ENCODE measurements at regions not wholly inside any gene's neighbourhood (a gene's known extent, or its start where the extent isn't known, plus 50 kb on each side); places are given as distances from the start of the nearest gene placed in this dataset.

DNA sequence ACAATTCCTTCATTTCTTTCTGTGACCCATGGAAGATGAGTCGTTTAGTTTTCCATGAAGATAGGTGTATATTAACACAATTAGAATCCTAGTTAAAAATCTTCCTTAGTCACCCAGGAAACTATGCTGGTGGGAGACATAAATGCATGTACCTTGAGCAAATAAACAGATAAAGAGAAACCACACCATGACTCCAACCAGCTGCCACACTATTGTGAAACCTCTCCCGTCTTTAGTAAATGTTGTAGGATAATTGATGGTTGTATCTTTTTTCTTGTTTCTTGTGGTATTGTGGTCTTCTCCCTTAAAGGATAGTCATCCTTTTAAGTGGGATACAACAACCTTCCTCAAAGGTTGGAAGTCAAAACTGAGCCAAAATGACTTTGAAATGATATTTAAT is 103.8 kb upstream of the LEF1 start:
- DNase-seq (ENCODE audit: low spot score), result no peak

DNA sequence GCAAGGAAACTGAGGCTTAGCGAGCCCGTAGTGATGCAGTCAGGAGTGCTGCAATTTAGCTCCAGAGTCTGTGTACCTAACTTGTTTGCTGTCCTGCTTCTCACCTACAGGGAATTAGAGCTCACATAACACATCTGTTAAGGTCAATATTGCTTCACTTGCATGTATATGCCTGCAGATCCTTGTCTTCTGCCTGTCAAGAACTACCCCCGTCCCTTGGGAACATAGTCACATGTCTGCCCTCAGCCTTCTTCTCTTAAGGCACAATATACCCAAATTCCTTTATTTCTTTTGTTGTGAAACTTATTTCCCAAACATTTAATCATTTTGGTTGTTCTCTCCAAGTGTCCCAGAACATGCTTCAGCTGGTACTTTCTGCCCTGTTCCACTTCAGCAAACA is 103.3 kb upstream of the LEF1 start:
- DNase-seq (ENCODE audit: low spot score), result no peak

DNA sequence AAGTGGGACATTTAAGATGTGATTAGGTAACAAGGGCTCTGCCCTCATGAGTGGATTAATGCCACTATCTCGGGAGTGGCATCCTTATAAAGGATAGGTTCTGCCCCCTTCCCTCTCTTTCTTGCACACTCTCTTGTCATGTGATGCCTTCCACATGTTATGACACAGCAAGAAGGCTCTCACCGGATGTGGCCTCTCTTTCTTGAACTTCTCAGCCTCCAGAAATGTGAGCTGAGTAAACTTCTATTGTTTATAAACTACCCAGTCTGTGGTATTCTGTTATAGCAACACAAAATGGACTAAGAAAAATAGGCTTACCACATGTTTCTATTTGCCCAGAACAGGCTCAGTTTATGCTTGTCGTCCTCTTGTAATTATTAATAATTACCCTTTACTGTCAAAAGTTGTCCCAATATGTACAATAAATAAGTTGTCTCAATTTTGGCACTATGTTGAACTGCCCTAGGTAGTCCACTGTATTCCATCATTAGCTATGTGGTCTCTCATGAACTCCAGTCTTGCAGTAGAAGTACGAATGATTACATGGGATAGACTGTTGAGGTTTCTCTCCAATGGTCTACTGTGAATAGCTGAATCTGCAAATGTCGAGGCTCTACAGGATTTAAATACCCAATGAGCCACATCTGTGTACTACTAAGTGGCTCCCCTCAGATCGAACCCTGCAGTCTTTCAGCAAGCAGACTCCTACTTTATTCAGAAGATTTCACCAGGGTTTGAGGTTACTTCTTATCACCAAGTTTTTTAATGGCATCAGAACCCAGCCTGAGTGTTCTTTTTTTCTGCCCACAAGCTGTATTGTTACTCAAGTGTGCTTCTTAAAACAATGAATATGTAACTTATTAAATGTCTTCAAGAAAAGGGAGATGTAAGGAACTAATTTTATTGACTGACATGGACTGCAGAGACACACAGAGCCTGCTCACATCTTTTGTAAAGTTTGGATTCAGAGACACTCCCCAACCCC is 102.0 kb upstream of the LEF1 start:
- DNase-seq (ENCODE audit: low spot score), result peak; percentile 5

GRCh38 chr4:108264693-108265092 is 96.0 kb upstream of the LEF1 start:
- no peak for DNase-seq (ENCODE audit: low spot score)

- no peak for DNase-seq (ENCODE audit: low spot score)
Observed at GRCh38 chr4:108263057-108263456, 94.3 kb upstream of the LEF1 start.

- DNase-seq (ENCODE audit: low spot score), result no peak
Observed at GRCh38 chr4:108261026-108261425, 92.3 kb upstream of the LEF1 start.

GRCh38 chr4:108256538-108256937 is 87.8 kb upstream of the LEF1 start:
- DNase-seq (ENCODE audit: low spot score), result no peak

- no peak for DNase-seq (ENCODE audit: low spot score)
Observed at GRCh38 chr4:108255203-108255747, 86.5 kb upstream of the LEF1 start.

DNA sequence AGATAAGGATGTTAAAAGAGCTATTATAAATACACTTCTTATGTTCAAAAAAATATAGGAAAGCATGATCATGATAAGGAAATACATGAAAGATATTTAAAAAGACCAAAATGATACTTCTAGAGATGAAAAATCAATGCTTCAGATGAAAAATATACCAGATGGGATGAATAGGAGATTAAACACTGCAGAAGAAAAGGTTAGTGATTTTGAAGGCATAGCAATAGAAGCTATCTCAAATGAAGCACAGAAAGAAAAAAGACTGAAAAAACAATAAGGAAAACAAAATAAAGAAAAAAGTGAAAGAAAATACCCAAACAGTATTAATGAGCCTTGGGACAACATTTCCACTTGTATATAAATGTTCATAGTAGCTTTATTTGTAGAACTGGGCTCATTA is 80.7 kb upstream of the LEF1 start:
- no peak for DNase-seq (ENCODE audit: low spot score)

- DNase-seq (ENCODE audit: low spot score), result no peak
Observed at GRCh38 chr4:108247387-108248049, 78.8 kb upstream of the LEF1 start.

- DNase-seq (ENCODE audit: low spot score), result no peak
Observed at GRCh38 chr4:108244606-108245005, 75.9 kb upstream of the LEF1 start.

DNA sequence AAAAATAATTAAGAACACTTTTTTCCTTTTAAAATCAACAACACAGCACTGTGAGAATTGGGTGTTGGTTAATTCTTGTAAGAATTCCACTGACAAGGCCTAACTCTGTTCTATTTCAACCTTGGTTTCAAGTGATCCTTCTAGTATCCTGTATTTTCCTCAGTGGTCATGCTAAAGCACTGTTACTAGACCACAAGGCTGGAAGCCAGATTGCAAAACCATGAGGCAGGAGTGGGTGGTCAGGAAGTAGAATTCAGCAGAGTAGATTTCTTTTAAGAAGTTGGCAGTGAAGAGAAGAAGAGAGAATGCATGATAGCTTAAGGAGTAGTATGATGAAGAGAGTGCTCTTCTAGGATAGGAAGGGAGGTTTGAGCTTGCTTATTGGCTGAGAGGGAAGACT is 71.6 kb upstream of the LEF1 start:
- DNase-seq (ENCODE audit: low spot score), result no peak

GRCh38 chr4:108237693-108238092 is 69.0 kb upstream of the LEF1 start:
- DNase-seq (ENCODE audit: low spot score), result no peak

- DNase-seq (ENCODE audit: low spot score), result no peak
Observed at GRCh38 chr4:108236264-108236663, 67.5 kb upstream of the LEF1 start.

DNA sequence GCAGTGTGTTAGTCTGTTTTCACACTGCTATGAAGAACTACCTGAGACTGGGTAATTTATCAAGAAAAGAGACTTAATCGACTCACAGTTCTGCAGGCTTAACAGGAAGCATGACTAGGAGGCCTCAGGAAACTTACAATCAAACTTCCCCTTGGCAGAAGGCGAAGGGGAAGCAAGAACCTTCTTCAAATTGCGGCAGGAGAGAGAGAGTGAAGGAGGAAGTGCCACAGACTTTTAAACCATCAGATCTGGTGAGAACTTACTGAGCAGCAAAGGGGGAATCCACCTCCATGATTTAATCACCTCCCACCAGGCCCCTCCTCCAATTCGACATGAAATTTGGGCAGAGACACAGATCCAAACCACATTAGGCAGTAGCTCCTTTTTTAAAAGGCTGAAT is 59.2 kb upstream of the LEF1 start:
- no peak for DNase-seq (ENCODE audit: low spot score)

- DNase-seq (ENCODE audit: low spot score), result no peak
Observed at GRCh38 chr4:108224611-108225053, 55.9 kb upstream of the LEF1 start.

- DNase-seq (ENCODE audit: low spot score), result no peak
Observed at GRCh38 chr4:108223313-108223712, 54.6 kb upstream of the LEF1 start.

DNA sequence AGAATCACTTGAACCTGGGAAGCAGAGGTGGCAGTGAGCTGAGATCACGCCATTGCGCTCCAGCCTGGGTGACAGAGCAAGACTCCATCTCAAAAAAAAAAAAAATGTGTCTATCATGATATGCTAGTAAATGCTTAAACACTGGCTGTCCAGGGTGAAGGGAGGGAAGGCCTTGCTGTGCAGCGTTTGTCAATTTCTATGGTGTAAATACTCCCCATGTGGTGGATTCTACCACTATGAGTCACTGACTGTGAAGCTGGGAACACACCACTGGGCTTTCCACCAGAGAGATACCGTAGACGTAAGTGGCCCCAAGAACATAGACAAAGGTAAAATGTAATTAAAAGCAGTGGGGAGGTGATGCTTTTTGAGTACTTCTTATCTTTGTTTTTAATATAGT is 51.3 kb upstream of the LEF1 start:
- DNase-seq (ENCODE audit: low spot score), result no peak

Data from hepatic stellate cell (primary cell).